Epithelial cell of prostate (primary cell): ENCODE measurements at regions not wholly inside any gene's neighbourhood (a gene's known extent, or its start where the extent isn't known, plus 50 kb on each side); places are given as distances from the start of the nearest gene placed in this dataset.
A peak's percentile ranks its signal among the peaks of the same experiment; 100 is the strongest.

Experiments used
- DNase-seq: peaks from one replicate; pipeline ENCODE4 v3.0.0-alpha.2; 2011; ENCODE audit warnings: low read depth, low spot score
- H3K27ac ChIP-seq: fragments of 450-650 bp; 2 replicates; pipeline ENCODE4 v1.5.1; 2017; ENCODE audit warnings: mild to moderate bottlenecking

GRCh38 chr5:137567226-137567625, 68.1 kb upstream of the SPOCK1 start:
- H3K27ac ChIP-seq = no peak overlapping the region

DNA sequence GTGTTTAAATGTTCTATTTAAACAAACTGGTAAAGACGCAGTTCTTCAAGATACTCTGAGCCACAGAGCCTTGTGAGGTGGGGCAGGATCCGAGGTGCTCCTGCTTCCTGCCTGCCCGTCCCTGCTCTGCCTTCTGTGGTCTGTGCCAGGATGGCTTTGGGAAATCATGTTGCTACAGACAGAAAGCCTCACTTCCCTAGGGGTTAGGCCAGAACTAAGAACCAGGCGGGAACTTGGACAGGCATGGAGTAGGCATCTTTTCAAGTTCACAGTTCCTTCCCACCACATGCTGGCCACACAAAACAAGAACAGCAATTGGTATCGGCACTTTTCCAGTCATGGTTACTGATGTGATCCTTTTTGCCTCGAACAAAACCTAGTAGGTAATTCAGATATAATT, 67.7 kb upstream of the SPOCK1 start:
- H3K27ac ChIP-seq = no peak overlapping the region
- no peak for DNase-seq

More at GRCh38 chr5:137567226-137567625, 68.1 kb upstream of the SPOCK1 start:
- DNase-seq = no peak

GRCh38 chr5:137566118-137566541, 67.0 kb upstream of the SPOCK1 start:
- no peak for DNase-seq
- H3K27ac ChIP-seq = no peak overlapping the region

DNA sequence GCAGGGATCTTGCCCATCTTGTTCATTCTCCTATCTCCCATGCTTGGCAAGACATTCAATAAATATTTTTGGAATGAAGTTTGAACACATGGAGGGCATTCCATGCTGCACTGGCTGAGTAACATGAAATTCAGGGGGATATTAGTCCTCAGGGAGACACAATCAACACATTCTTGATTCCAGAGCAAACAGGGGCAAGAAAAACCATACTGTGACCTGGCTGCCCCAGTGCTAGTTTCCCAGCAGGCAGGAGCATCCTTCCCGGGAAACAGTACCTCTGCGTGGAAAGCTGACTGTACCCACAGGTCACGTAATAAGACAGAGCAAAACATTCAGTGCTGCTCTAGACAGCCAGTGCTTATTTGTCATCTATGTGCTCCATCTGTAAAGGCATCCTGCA, 66.3 kb upstream of the SPOCK1 start:
- DNase-seq = no peak
- H3K27ac ChIP-seq = no peak overlapping the region

DNA sequence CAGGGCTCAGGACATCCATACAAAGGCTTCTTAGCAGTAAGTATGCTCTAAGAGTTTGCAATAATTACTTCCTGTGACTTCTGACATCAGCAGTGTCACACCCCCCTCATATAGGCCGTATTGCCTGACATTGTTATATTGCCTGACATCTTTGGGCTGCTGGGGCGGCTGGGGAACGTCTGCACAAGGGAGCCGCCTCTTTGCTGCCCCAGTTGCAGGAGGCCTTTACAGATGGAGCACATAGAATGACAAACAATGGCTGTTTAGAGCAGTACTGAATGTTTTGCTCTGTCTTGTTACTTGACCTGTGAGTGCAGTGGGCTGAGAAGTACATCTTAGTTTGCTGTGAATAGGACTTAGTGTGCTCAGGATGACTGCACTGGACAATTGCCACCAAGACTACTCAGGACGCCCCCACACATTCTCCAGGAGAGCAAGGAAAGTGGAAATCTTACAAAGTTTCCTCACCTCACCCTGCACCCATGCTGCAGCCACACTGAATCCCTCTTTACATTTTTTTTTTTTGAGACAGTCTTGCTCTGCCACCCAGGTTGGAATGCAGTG, 65.4 kb upstream of the SPOCK1 start:
- no peak overlapping the region for H3K27ac ChIP-seq
- DNase-seq = no peak

- no peak for DNase-seq
- peak overlapping the region; percentile 41 for H3K27ac ChIP-seq
These were observed 64.7 kb upstream of the SPOCK1 start for GRCh38 chr5:137563646-137564397.

DNA sequence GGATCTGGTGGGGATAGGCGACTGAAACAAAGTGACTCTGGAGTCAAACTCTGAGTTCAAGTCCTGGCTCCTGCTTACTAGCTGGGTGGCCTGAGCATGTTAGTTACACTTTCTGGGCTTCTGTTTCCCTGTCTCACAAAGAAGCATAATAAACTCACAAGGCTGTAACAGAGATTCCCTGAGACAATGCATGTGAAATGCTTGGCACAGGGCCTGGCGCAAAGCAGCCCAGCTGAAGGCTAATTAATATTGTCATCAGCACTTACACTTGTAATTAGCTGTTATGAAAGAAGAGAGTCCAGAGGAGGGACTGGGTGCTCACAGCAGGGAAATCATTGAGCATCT, 64.1 kb upstream of the SPOCK1 start:
- DNase-seq = no peak
- peak overlapping the region; percentile 41 for H3K27ac ChIP-seq

DNA sequence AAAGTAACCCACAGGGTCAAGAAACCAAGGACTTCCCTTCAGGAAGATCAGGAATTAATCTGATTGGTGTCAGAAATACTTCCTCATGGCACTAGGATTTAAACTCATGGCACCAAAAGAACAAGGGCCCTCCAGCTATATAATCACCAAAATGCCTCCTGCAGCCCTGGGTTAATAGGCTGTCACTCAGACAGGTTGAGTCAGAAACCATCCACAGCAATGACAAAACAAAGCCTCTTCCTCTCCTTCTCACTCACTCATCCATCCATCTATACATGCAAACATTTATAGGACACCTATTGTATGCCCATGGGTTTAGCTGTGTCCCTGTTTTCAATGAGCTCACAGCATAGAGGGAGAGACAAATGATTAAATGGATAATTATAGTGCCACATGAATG, 62.5 kb upstream of the SPOCK1 start:
- H3K27ac ChIP-seq = no peak overlapping the region
- DNase-seq = no peak

DNA sequence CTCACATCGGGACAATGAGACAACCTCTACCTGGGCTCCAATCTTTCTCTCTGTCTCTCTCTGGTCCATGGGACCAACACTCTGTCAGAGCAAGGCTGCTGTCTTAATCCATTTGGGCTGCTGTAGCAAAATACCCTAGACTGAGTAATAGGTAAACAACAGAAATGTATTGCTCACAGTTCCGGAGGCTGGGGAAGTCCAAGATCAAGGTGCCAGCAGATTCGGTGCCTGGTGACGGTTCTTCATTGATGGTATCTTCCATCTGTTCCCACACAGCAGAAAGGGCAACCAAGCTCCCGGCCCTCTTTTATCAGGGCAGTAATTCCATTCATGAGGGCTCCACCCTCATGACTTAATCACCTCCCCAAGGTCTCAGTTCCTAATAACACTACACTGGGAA, 61.3 kb upstream of the SPOCK1 start:
- no peak overlapping the region for H3K27ac ChIP-seq
- DNase-seq = peak; percentile 52
